ENCODE measurements at regions not wholly inside any gene's neighbourhood (a gene's known extent, or its start where the extent isn't known, plus 50 kb on each side); places are given as distances from the start of the nearest gene placed in this dataset.

- DNase-seq (ENCODE audit: low read depth), result no peak
- no peak for TF ChIP-seq CTCF (IDR thresholded peaks at IDR 0.05; ENCODE audit: low read depth, low read length, missing control alignments)
- in situ Hi-C loops (cut with HindIII; ENCODE audit: low sequenced_read_pairs), result no loop called here
- H3K4me3 ChIP-seq (ENCODE audit: low read depth, low read length), result no peak overlapping the region
Measured at GRCh38 chr5:62044989-62045388, 261.0 kb upstream of the KIF2A start.

GRCh38 chr5:62046191-62046590, 259.8 kb upstream of the KIF2A start:
- TF ChIP-seq CTCF (IDR thresholded peaks at IDR 0.05; ENCODE audit: low read depth, low read length, missing control alignments), result no peak
- DNase-seq (ENCODE audit: low read depth), result no peak
- H3K4me3 ChIP-seq (ENCODE audit: low read depth, low read length), result no peak overlapping the region
- in situ Hi-C loops (cut with HindIII; ENCODE audit: low sequenced_read_pairs), result no loop called here

GRCh38 chr5:62051747-62052146, 254.3 kb upstream of the KIF2A start:
- no peak for TF ChIP-seq CTCF (IDR thresholded peaks at IDR 0.05; ENCODE audit: low read depth, low read length, missing control alignments)
- DNase-seq (ENCODE audit: low read depth), result no peak
- H3K4me3 ChIP-seq (ENCODE audit: low read depth, low read length), result no peak overlapping the region
- in situ Hi-C loops (cut with HindIII; ENCODE audit: low sequenced_read_pairs), result no loop called here

- in situ Hi-C loops (cut with HindIII; ENCODE audit: low sequenced_read_pairs), result no loop called here
- DNase-seq (ENCODE audit: low read depth), result no peak
- H3K4me3 ChIP-seq (ENCODE audit: low read depth, low read length), result no peak overlapping the region
- TF ChIP-seq CTCF (IDR thresholded peaks at IDR 0.05; ENCODE audit: low read depth, low read length, missing control alignments), result no peak
Measured at GRCh38 chr5:62059960-62060359, 246.0 kb upstream of the KIF2A start.

GRCh38 chr5:62065050-62065449, 241.0 kb upstream of the KIF2A start:
- no peak overlapping the region for H3K4me3 ChIP-seq (ENCODE audit: low read depth, low read length)
- in situ Hi-C loops (cut with HindIII; ENCODE audit: low sequenced_read_pairs), result no loop called here
- TF ChIP-seq CTCF (IDR thresholded peaks at IDR 0.05; ENCODE audit: low read depth, low read length, missing control alignments), result no peak
- DNase-seq (ENCODE audit: low read depth), result no peak

GRCh38 chr5:62066761-62067277, 239.2 kb upstream of the KIF2A start:
- no peak for DNase-seq (ENCODE audit: low read depth)
- no peak for TF ChIP-seq CTCF (IDR thresholded peaks at IDR 0.05; ENCODE audit: low read depth, low read length, missing control alignments)
- no peak overlapping the region for H3K4me3 ChIP-seq (ENCODE audit: low read depth, low read length)
- in situ Hi-C loops (cut with HindIII; ENCODE audit: low sequenced_read_pairs), result no loop called here

GRCh38 chr5:62068554-62068953, 237.5 kb upstream of the KIF2A start:
- in situ Hi-C loops (cut with HindIII; ENCODE audit: low sequenced_read_pairs), result no loop called here
- no peak overlapping the region for H3K4me3 ChIP-seq (ENCODE audit: low read depth, low read length)
- no peak for DNase-seq (ENCODE audit: low read depth)
- no peak for TF ChIP-seq CTCF (IDR thresholded peaks at IDR 0.05; ENCODE audit: low read depth, low read length, missing control alignments)
